ENCODE measurements at regions not wholly inside any gene's neighbourhood (a gene's known extent, or its start where the extent isn't known, plus 50 kb on each side); places are given as distances from the start of the nearest gene placed in this dataset.

GRCh38 chr14:71214241-71214640, 307.0 kb downstream of the PCNX1 start:
- no peak for TF ChIP-seq CTCF (conservative IDR thresholded peaks at IDR 0.05)
- no peak overlapping the region for H3K27ac ChIP-seq

- no peak overlapping the region for H3K27ac ChIP-seq
- no peak for TF ChIP-seq CTCF (conservative IDR thresholded peaks at IDR 0.05)
These were observed 313.2 kb downstream of the PCNX1 start for GRCh38 chr14:71220462-71220861.

GRCh38 chr14:71221119-71221518, 313.9 kb downstream of the PCNX1 start:
- no peak for TF ChIP-seq CTCF (conservative IDR thresholded peaks at IDR 0.05)
- no peak overlapping the region for H3K27ac ChIP-seq

DNA sequence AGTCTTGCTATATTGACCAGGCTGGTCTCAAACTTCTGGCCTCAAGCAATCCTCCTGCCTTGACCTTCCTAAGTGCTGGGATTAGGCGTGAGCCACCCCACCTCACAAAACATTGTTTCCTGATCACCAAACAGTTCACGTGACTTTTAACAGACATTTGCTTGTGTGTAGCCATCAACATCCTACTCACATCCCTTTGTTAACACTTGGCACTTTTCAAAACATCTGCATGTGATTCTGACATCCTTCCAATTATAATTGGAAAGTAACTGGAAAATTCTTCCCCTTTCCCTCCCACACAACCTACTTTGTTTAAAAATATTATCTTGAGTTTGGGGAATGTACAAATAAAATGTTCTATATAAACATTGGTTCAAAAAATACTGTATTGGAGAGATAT, 317.9 kb downstream of the PCNX1 start:
- H3K27ac ChIP-seq = no peak overlapping the region
- TF ChIP-seq CTCF (conservative IDR thresholded peaks at IDR 0.05) = no peak

- TF ChIP-seq CTCF (conservative IDR thresholded peaks at IDR 0.05) = no peak
- H3K27ac ChIP-seq = no peak overlapping the region
These were observed 321.5 kb downstream of the PCNX1 start for GRCh38 chr14:71228711-71229110.

DNA sequence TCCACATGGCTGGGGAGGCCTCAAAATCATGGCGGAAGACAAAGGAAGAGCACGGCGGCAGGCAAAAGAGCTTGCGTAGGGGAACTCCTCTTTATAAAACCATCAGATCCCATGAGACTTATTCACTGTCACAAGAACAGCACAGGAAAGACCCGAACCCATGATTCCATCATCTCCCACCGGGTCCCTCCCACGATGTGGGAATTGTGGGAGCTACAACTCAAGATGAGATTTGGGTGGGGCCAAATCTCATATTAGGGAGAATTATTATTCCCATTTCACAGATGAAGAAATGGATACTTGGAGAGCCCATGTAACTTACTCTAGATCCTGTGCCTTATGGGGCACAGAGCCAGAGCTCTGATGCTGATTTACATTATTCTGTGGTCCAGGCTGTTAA, 322.6 kb downstream of the PCNX1 start:
- TF ChIP-seq CTCF (conservative IDR thresholded peaks at IDR 0.05) = no peak
- no peak overlapping the region for H3K27ac ChIP-seq

GRCh38 chr14:71230897-71231296, 323.6 kb downstream of the PCNX1 start:
- H3K27ac ChIP-seq = no peak overlapping the region
- no peak for TF ChIP-seq CTCF (conservative IDR thresholded peaks at IDR 0.05)
